ENCODE measurements at regions not wholly inside any gene's neighbourhood (a gene's known extent, or its start where the extent isn't known, plus 50 kb on each side); places are given as distances from the start of the nearest gene placed in this dataset.

DNA sequence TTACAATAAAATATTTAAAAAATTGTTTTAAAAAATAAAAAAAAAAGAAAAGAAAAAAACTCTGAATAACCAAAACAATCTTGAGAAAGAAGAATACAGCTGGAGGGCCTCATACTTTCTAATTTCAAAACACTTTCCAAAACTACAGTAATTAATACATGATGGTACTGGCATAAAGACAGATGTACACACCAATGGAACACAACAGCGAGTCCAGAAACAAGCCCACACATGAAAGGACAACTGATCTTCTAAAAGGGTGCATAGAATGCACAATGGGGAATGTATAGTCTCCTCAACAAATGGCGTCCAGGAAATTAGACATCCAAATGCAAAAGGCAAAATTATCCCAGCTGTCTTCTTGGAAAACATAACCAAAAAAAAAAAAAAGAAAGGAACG is 99.6 kb downstream of the LURAP1L start:
- no peak overlapping the region for H3K4me3 ChIP-seq (ENCODE audit: insufficient read length, low read depth)
- H3K9ac ChIP-seq (ENCODE audit: insufficient read length, low read depth) = no peak overlapping the region
- TF ChIP-seq YY1 (IDR thresholded peaks at IDR 0.05; ENCODE audit: insufficient read depth, insufficient read length) (no peak), ZNF274 (IDR thresholded peaks at IDR 0.05; ENCODE audit: low read depth, low read length) (no peak), SUZ12 (IDR thresholded peaks at IDR 0.05; ENCODE audit: extremely low read depth, insufficient read depth, insufficient read length) (no peak)
- no peak for DNase-seq (ENCODE audit: low read depth, low spot score)
- no peaks in the 10 kb centered on the region for H3K9me3 ChIP-seq (ENCODE audit: insufficient read depth, low read length)
- H3K27me3 ChIP-seq (ENCODE audit: insufficient read depth, insufficient read length) = no peaks in the 10 kb centered on the region
- no peaks in the 10 kb centered on the region for H3K4me1 ChIP-seq (ENCODE audit: insufficient read depth, insufficient read length)
- H3K36me3 ChIP-seq (ENCODE audit: insufficient read depth, insufficient read length, low read length) = no peaks in the 10 kb centered on the region

DNA sequence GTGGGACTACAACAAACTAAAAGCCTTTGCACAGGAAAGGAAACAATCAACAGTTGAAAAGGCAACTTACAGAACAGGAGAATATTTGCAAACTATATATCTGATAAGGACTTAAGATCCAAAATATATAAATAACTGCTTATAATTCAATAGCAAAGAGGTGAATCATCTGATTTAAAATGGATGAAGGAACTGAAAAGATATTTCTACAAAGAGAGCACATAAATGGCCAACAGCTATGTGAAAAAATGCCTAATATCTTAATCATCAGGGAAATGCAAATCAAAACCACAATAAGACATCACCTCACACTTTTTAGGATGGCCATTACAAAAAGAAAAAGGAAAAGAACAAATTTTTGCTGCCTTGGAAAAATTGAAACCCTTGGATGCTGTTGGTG is 100.4 kb downstream of the LURAP1L start:
- Histone ChIP-seq H3K4me3 (ENCODE audit: insufficient read length, low read depth) (no peak overlapping the region), H3K36me3 (ENCODE audit: insufficient read depth, insufficient read length, low read length) (no peaks in the 10 kb centered on the region), H3K27me3 (ENCODE audit: insufficient read depth, insufficient read length) (no peaks in the 10 kb centered on the region), H3K9ac (ENCODE audit: insufficient read length, low read depth) (no peak overlapping the region), H3K9me3 (ENCODE audit: insufficient read depth, low read length) (no peaks in the 10 kb centered on the region), H3K4me1 (ENCODE audit: insufficient read depth, insufficient read length) (no peaks in the 10 kb centered on the region)
- no peak for TF ChIP-seq ZNF274 (IDR thresholded peaks at IDR 0.05; ENCODE audit: low read depth, low read length)
- no peak for TF ChIP-seq SUZ12 (IDR thresholded peaks at IDR 0.05; ENCODE audit: extremely low read depth, insufficient read depth, insufficient read length)
- no peak for TF ChIP-seq YY1 (IDR thresholded peaks at IDR 0.05; ENCODE audit: insufficient read depth, insufficient read length)
- no peak for DNase-seq (ENCODE audit: low read depth, low spot score)

DNA sequence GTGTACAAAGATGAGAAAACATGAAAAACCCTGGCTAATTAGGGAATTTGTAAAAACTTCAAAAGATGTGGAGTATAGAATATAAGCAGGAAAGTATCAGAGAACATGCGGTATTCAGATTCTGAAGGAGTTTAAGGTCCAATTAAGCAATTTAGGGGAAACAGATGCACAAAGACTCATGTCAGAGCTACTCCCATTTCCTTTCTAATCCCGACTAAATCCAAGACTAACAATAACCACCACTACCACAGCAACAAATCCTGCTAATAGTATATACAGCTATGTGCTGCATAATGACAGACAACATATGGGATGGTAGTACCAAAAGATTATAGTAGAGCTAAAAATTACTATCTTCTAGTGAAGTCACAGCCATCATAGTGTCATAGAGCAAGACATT is 102.1 kb downstream of the LURAP1L start:
- Histone ChIP-seq H3K27me3 (ENCODE audit: insufficient read depth, insufficient read length) (no peaks in the 10 kb centered on the region), H3K4me1 (ENCODE audit: insufficient read depth, insufficient read length) (no peaks in the 10 kb centered on the region), H3K36me3 (ENCODE audit: insufficient read depth, insufficient read length, low read length) (no peaks in the 10 kb centered on the region), H3K9me3 (ENCODE audit: insufficient read depth, low read length) (no peaks in the 10 kb centered on the region), H3K4me3 (ENCODE audit: insufficient read length, low read depth) (no peak overlapping the region), H3K9ac (ENCODE audit: insufficient read length, low read depth) (no peak overlapping the region)
- TF ChIP-seq SUZ12 (IDR thresholded peaks at IDR 0.05; ENCODE audit: extremely low read depth, insufficient read depth, insufficient read length) (no peak), ZNF274 (IDR thresholded peaks at IDR 0.05; ENCODE audit: low read depth, low read length) (no peak), YY1 (IDR thresholded peaks at IDR 0.05; ENCODE audit: insufficient read depth, insufficient read length) (no peak)
- DNase-seq (ENCODE audit: low read depth, low spot score) = no peak

DNA sequence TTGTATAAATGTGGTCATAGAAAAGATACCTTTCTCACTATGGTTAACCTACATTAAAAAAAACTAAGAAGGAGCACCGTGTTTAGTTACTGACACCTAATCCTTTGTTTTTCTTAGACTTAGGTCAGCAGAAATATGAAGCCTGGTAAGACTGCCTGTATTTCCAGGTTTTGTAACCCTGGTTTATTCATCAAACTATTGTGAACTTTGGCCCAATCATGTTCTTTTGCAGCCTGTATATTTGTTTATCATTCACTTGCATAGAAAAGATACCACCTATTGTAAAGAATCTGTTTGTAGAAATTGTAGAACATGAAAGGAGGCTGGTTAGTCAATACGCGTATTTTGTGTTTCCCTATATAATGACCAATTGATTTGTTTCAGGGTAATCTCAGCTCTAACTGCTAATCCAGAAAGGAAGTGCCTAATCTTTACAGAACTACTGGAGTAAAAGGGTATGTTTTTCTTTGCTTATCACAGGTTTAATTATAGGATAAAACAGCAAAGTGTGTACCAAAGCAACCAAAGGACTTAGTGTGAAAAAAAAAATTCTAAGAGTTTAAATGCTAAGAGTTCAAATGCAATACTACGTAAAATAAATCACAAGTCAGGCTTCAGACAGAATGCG is 103.6 kb downstream of the LURAP1L start:
- TF ChIP-seq YY1 (IDR thresholded peaks at IDR 0.05; ENCODE audit: insufficient read depth, insufficient read length) (no peak), ZNF274 (IDR thresholded peaks at IDR 0.05; ENCODE audit: low read depth, low read length) (no peak), SUZ12 (IDR thresholded peaks at IDR 0.05; ENCODE audit: extremely low read depth, insufficient read depth, insufficient read length) (no peak)
- Histone ChIP-seq H3K4me1 (ENCODE audit: insufficient read depth, insufficient read length) (no peaks in the 10 kb centered on the region), H3K4me3 (ENCODE audit: insufficient read length, low read depth) (no peak overlapping the region), H3K9ac (ENCODE audit: insufficient read length, low read depth) (no peak overlapping the region), H3K27me3 (ENCODE audit: insufficient read depth, insufficient read length) (no peaks in the 10 kb centered on the region), H3K36me3 (ENCODE audit: insufficient read depth, insufficient read length, low read length) (no peaks in the 10 kb centered on the region), H3K9me3 (ENCODE audit: insufficient read depth, low read length) (no peaks in the 10 kb centered on the region)
- no peak for DNase-seq (ENCODE audit: low read depth, low spot score)

DNA sequence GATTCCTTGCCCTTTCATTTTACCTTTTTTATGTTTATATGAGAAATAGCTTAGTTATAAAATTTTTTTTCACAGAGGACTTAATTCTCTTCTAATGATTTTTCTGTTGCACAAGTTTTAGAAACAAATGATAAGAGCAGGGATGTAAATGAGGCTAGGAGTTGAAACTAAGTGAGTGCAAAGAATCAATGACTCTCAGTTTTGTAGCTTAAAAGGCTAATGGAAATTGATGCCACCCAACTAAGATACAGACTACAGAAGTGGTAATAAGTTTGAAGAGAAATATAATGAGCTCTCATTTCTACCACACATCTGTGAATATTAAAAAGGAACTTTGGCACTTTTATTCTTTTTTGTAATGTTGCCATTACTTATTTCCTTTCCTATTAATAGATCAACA is 105.1 kb downstream of the LURAP1L start:
- no peak for DNase-seq (ENCODE audit: low read depth, low spot score)
- H3K27me3 ChIP-seq (ENCODE audit: insufficient read depth, insufficient read length) = no peaks in the 10 kb centered on the region
- no peaks in the 10 kb centered on the region for H3K36me3 ChIP-seq (ENCODE audit: insufficient read depth, insufficient read length, low read length)
- no peaks in the 10 kb centered on the region for H3K4me1 ChIP-seq (ENCODE audit: insufficient read depth, insufficient read length)
- H3K9ac ChIP-seq (ENCODE audit: insufficient read length, low read depth) = no peak overlapping the region
- no peak for TF ChIP-seq SUZ12 (IDR thresholded peaks at IDR 0.05; ENCODE audit: extremely low read depth, insufficient read depth, insufficient read length)
- no peak for TF ChIP-seq YY1 (IDR thresholded peaks at IDR 0.05; ENCODE audit: insufficient read depth, insufficient read length)
- no peak for TF ChIP-seq ZNF274 (IDR thresholded peaks at IDR 0.05; ENCODE audit: low read depth, low read length)
- H3K9me3 ChIP-seq (ENCODE audit: insufficient read depth, low read length) = no peaks in the 10 kb centered on the region
- no peak overlapping the region for H3K4me3 ChIP-seq (ENCODE audit: insufficient read length, low read depth)

DNA sequence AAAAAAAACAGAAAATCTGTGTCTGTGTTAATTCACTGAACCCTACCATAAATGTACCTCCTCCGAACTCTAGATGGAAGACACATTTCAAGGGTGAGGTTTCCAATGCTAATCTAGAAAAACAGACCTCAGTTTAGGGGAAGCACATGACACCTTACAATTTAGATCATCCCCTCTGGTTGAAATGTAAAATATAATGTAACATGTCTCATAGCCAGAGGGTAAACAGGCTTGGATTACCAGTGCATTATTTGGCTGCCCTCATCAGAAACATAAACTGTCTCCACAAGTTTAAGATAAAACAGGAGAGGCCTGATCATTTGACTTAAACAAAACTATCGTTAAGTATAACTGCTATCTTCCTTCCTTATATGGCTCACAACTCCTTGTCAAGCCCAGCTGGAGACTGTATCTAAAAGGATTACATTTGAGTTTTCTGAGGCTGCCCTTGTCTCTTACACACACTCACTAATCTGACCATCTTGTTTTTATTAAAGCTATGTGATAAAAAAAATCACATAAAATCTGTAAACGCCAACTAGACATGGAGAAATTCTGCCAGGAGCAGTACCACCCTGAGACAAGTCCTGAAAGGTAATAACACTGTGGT is 105.7 kb downstream of the LURAP1L start:
- TF ChIP-seq YY1 (IDR thresholded peaks at IDR 0.05; ENCODE audit: insufficient read depth, insufficient read length) (no peak), ZNF274 (IDR thresholded peaks at IDR 0.05; ENCODE audit: low read depth, low read length) (no peak), SUZ12 (IDR thresholded peaks at IDR 0.05; ENCODE audit: extremely low read depth, insufficient read depth, insufficient read length) (no peak)
- DNase-seq (ENCODE audit: low read depth, low spot score) = no peak
- no peaks in the 10 kb centered on the region for H3K27me3 ChIP-seq (ENCODE audit: insufficient read depth, insufficient read length)

DNA sequence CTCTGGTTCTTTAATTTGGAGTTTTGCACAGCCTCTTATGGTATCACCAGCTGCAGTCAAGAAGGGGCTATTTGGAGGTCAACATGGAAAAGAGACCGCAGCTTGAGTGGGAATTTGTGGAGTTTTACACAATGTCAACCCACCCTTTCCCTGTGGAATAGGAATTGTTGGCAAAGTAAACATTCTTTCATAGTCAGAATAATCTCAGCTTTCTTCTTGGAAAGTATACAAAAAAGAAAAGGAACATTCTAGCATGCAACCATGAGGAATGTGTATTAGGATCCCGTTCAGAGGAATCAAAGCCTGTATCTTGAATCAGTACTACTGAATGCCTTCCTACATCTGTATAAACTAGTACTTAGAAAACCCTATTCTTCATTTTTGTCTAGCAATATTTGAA is 107.6 kb downstream of the LURAP1L start:
- no peaks in the 10 kb centered on the region for H3K27me3 ChIP-seq (ENCODE audit: insufficient read depth, insufficient read length)
- no peaks in the 10 kb centered on the region for H3K4me1 ChIP-seq (ENCODE audit: insufficient read depth, insufficient read length)
- TF ChIP-seq SUZ12 (IDR thresholded peaks at IDR 0.05; ENCODE audit: extremely low read depth, insufficient read depth, insufficient read length) (no peak), YY1 (IDR thresholded peaks at IDR 0.05; ENCODE audit: insufficient read depth, insufficient read length) (no peak), ZNF274 (IDR thresholded peaks at IDR 0.05; ENCODE audit: low read depth, low read length) (no peak)
- no peak overlapping the region for H3K4me3 ChIP-seq (ENCODE audit: insufficient read length, low read depth)
- H3K9me3 ChIP-seq (ENCODE audit: insufficient read depth, low read length) = no peaks in the 10 kb centered on the region
- DNase-seq (ENCODE audit: low read depth, low spot score) = no peak
- H3K36me3 ChIP-seq (ENCODE audit: insufficient read depth, insufficient read length, low read length) = no peaks in the 10 kb centered on the region
- no peak overlapping the region for H3K9ac ChIP-seq (ENCODE audit: insufficient read length, low read depth)

More for the DNA sequence above, 105.7 kb downstream of the LURAP1L start:
- no peaks in the 10 kb centered on the region for H3K4me1 ChIP-seq (ENCODE audit: insufficient read depth, insufficient read length)
- H3K9ac ChIP-seq (ENCODE audit: insufficient read length, low read depth) = no peak overlapping the region
- no peak overlapping the region for H3K4me3 ChIP-seq (ENCODE audit: insufficient read length, low read depth)
- H3K9me3 ChIP-seq (ENCODE audit: insufficient read depth, low read length) = no peaks in the 10 kb centered on the region
- H3K36me3 ChIP-seq (ENCODE audit: insufficient read depth, insufficient read length, low read length) = no peaks in the 10 kb centered on the region
